ENCODE measurements at regions not wholly inside any gene's neighbourhood (a gene's known extent, or its start where the extent isn't known, plus 50 kb on each side); places are given as distances from the start of the nearest gene placed in this dataset.
"Not testable (repeated sequence)": the region's sequence is repeated elsewhere in the genome, so short reads cannot be mapped to it uniquely, and the experiment has no call there.

DNA sequence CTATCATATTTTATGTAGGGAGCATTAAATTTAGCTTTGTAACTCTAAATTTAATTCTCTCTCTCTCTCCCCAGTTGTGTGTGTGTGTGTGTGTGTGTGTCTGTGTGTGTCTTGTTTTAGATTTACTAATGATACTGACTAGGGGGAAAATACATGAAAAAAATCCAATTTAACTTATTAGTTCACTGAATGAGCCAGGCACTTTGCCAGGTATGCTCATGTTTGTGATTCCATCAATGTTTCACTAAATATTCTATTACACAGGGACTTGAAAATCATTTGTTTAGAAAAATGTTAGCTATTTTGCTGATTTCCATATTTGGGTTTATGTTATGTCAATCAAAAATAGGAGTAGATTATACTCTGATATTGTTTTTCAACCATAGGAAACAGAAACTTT, 203.7 kb upstream of the ZNF804A start:
- no peak for DNase-seq

DNA sequence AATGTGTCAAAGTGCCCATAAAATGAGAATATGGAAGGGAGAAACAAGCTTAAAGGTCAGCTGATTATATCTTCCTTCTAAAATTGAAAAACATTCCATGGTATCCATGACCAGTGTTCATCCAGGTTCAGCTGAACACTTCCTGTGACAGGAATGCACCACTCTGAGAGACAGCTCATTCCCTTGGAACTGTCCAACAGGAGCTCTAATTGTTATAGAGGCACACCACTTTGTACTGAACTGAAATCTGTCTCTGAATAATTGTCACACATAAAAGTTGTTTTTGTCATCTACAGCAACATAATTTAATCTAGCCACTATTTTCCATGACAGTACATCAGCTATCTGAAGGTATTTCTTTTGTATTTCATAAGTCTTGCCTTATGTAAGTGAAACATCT, 195.9 kb upstream of the ZNF804A start:
- DNase-seq: no peak

DNA sequence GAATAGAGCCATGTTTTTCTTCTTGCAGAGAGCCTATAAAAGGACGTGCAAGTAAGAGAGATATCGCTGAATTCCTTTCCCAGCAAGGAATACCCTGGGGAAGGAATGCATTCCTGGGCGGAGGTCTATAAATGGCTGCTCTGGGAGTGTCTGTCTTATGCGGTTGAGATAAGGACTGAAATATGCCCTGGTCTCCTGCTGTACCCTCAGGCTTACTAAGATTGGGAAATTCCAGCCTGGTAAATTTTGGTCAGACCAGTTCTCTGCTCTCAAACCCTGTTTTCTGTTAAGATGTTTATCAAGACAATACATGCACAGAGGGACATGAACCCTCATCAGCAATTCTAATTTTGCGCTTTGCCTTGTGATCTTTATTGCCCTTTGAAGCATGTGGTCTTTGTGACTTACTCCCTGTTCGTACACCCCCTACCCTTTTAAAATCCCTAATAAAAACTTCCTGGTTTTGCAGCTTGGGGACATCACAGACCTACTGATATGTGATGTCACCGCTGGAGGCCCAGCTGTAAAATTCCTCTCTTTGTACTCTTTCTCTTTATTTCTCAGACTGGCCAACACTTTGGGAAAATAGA, 191.2 kb upstream of the ZNF804A start:
- not testable (repeated sequence) for DNase-seq

DNA sequence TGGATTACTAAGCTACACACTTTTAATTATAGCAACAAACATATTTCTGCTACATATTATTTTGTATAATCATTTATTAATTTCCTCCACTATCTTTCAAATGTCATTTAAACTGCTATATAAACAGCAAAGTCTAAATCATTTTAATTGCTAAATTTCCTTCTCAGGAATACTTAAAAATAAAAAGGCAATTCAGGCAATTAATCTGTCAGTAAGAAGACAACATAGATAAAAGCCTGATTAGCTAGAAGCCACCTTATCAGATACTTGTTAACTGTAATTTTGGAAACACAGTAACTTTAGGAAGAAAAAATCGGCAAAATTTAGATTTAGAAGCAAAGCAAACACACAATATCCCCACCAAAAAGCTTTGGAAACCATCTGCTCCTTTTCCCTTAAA, 188.2 kb upstream of the ZNF804A start:
- no peak for DNase-seq

DNA sequence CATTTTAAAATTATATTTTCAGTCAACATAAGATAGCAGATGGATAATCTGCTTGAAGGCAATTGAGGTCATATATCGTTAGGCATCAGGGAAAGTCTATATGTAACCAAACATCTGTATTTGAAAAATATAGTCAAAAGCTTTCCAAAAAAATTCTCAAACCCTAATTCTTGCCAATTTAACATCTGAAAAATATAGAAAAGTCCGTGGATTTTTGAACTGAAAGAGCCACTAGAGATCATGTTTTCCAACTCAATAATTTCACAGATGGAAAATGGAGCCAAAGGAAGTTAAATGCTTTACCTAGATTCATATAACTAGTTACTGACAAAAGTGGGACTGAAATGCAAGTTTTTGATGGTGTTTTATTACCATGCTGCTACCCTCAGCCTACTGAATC, 185.1 kb upstream of the ZNF804A start:
- no peak for DNase-seq

DNA sequence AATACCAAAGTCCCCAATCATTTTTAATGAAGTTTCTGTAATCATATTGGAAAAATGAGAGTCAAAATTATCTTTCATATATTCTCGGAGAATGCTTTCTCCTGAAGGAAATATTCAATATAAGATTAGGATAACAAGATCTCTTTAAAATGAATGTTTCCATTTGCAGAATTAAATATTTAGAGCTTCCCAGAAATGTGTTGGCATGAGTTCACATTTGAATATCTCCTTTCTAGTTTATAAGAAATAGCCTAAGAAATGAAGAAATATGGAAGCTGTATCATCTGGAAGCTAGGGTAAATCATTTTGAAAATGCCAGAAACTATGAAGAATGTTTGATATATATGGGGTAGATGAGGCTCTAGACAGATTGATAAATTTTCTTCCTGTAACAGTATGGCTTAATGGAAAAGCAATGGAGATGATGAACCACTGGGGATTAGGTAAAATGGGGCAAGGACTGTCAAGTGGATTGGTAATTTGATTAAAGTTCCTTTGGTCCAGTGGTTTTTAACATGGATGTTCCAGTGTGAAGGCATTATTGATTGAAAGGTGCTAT, 184.6 kb upstream of the ZNF804A start:
- DNase-seq: no peak

DNA sequence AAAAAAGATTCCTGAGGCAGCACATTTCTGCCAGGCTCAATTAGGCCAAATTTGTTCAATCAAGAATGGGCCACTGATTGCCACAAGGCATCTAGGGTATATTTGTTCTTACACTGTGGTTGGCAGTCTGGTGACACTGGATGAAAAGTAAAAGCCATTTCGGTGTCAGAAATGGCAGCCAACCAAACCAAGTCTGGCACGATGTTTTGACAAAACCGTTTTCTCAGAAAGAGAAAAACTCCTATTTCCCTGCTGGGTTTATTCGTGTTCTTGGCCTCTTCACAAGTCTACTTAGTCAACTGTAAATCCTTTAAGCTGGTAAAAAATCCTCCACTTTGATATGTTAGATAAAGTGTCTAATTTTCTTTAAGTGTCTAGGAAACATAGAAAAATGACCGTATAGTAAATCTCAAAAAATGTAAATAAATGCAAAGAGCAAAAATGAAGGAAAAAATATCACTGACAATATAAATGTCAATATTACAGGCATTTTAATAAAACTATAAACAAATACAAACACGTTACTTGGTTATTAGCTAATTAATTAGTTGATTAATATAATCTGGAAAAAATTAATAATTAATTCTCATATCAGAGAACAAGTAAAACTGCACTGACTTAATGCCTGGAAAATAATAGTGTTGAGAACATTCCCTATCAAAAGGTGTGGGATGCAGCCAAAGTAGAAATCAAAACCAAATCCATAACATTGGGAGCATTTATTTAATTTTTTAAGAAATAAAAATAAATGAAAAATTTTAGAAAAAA, 182.0 kb upstream of the ZNF804A start:
- no peak for DNase-seq

DNA sequence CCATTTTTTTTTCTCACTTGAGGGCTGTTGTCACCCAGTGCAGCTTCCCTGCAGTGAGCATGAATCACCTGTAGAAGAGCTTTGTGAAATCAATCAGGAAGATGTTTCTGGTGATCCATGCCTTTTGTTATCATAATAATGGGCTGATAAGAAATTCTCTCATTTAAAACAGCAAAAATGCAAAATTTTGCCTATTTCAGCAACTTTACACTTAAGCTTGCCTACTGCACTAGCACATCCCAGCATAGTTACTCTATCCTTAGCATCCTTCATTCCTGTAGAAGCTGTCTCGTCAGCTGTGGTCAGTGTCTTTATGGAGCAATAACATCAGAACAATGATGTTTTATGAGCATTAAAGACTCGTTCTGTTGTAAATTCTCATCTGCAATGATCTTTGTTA, 178.6 kb upstream of the ZNF804A start:
- DNase-seq: no peak

DNA sequence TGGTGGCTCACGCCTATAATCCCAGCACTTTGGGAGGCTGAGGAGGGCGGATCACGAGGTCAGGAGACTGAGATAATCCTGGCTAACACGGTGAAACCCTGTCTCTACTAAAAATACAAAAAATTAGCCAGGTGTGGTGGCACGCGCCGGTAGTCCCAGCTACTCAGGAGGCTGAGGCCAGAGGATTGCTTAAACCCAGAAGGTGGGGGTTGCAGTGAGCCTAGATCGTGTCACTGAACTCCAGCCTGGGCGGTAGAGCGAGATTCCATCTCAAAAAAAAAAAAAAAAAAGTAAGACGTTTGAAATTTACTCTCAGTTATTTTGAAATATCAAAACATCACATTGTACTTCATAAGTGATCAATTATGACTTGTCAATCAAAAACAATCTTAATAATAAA, 176.9 kb upstream of the ZNF804A start:
- DNase-seq: not testable (repeated sequence)

DNA sequence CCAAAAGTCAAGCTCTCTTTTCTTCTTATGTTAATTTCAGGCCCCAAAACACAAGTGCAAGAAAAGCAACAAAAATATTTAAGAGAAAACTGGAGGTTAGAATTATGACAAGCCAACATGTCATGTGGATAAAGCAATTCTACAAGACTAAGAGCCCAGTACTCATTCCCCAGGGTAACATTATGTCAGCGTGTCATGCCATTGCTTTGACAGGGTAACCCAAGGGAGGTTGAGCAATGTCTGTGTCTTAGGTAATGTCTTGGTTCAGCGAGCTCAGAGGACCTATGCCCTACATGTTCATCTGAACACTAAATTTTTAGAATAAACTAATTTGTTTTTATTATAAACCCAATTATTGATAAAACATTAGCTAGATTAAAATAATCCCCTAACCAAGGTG, 173.2 kb upstream of the ZNF804A start:
- DNase-seq: no peak

DNA sequence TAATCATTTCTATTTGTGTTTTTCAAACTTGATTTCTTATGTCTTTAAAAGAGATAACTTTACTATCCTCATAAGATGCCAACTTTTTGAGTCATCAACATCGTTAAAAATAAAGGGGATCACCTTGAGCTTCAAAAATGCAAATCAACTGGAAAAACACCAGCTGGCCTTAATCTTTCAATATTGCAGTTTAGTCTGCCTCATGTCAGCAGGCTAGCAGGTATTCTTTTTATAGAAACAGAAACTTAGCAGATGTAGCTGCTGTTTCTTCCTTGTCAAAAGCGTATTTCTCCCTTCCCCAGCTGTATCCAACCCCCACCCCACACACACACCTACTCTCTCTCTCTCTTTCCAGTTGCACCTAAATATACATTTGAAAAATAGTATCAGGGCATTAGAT, 154.1 kb upstream of the ZNF804A start:
- no peak for DNase-seq

DNA sequence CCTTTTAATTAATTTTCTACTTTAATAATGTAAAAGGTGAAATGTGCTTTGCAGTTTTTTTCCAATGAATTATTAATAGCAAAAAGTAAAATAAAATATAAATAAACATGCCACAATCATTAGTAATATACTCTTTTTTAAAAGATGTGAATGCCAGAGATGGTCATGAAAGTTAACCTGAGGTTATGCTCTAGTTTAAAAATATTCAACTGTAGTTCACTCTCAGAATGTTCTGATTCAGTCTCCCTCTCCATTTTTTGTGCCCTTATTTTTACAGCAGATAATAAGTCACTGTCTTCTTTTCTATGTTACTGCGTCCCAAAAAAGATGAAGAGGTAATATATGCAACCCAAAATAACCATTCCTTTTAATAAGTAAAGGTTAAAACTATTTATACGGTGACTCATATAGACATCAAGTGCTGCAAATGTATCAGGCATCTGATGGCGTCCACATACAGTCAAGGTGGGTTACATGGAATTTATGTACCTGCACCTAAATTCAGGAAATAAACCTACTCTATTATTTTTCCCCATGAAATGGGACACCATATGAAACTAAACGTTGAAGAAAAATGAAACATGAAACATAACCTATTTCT, 153.6 kb upstream of the ZNF804A start:
- DNase-seq: no peak

DNA sequence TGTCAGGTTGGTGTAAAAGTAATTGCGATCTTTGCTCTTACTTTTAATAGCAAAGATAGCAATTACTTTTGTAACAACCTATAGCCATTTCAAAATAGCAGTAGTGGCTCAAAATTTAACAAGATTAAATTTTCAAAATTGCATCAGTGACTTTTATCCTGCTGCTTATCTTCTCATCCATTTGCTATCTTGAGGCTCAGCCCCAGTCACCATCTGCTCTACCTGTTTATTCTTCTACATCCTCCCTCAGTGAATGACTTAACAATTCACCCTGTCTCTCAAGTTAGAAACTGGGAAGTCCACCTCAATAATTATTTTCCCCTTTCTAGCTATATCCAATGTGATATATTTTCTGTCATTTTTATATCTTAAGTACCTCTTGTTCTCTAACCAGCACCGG, 148.6 kb upstream of the ZNF804A start:
- no peak for DNase-seq

DNA sequence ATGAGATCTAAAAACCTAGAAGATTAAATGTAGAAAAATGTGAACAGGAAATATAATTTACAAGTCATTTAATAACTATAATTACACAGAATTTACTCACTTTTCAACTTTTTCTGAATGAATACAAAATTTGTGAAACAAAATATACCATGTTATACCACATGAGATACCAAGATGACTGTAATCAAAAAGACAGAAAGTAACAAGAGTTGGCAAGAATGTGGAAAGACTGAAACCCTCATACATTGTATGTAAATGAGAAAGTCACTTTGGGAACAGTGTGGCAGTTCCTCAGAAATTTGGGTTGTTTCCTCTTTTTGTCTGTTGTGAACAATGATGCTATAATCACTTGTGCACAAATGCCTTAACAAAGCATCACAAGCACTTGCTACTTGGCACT, 145.4 kb upstream of the ZNF804A start:
- DNase-seq: no peak

DNA sequence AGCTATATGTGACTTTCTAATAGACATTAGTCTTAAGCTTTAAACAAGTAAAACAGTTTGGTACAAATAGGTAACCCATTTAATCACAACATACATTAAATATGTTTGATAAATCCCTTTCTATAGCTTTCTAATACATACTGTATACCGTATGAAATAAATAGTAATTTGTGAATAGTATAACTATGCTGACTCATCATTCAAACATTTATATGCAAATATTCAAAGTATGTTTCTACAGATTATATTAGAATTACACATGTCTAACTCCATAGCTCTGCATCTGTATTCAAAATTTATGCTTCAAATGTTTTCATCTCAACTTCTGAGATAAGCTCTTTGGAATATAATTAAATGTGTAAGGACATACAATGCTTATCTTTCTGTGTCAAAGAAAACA, 142.7 kb upstream of the ZNF804A start:
- DNase-seq: no peak

DNA sequence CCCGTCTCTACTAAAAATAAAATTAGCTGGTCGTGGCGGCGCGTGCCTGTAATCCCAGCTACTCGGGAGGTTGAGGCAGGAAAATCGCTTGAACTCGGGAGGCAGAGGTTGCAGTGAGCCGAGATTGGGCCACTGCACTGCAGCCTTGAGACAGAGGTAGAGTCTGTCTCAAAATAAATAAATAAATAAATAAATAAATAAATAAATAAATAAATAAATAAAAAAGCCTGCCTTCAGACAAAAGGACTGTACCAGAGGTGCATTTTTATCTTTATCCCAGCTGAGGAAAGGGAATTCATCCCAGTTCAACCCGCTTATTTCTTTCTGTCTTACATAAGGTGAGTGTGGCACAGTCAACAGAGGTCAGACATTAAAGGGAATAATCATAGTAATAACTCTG, 141.6 kb upstream of the ZNF804A start:
- not testable (repeated sequence) for DNase-seq

DNA sequence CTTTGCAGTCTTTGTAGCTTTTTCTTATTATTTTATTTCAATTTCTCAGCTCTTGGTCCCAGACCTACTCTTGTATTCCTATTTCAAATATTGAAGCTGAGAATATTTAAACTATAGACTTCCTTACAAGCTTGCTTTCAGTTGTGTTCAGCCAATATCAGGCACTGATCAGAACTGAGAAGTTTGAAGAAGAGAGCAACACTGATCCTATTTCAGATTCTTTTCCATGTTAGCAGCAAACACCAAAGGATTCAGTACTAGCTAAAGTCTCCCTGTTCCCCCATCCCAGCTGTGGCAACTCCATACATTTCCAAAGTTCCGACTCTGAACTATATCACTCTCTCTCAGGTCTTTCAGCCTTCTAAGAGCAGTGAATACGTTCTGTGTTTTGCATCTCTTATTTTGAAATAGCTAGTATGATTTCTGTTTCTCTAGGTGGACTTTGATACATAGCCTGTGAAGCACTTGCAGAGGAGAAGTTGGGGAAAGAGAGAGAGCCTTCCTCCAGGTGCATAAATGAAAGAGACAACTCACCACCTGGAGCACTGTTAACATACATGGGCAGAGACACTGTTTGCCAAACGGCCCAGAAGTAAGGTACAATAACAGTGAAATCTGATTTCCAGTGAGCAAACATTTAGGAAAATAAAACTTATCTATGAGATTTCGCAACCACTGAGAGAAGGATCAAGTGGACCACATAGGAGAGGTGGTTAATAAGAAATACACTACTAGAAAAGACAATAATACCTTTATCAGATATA, 135.0 kb upstream of the ZNF804A start:
- DNase-seq: no peak

DNA sequence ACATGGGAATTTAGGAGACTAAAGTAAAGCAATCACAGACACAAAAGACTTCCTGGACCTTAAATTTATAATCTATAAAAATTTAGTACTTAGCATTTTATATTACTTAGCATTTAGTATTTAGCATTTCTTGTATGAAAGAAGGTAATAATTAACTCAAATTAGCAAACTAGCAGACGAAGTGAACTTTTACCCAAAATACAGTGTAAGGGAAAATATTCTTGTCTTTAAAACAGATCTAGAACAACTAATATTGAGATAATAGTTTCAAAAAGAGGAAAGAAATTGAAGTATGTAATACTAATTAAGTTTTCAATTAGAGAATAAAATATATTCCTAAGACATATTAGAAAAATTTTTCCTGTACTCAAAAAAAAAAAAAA, 134.5 kb upstream of the ZNF804A start:
- no peak for DNase-seq

DNA sequence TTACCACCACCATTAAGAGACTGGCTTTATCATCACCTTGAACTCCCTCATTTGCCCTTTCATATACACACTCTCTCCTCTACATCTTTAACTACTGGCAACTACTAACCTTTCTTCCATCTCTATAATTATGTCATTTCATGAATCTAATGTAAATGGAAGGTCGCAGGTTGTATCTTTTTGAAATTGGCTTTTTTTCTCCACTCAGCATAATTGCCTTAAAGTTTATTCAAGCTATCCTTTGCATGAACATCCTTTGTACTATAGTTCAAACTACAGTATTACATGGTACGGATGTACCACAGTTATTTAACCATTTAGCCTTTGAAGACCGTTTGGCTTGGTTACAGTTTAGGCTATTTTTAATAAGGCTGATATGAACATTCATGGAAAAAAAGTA, 129.5 kb upstream of the ZNF804A start:
- DNase-seq: no peak

DNA sequence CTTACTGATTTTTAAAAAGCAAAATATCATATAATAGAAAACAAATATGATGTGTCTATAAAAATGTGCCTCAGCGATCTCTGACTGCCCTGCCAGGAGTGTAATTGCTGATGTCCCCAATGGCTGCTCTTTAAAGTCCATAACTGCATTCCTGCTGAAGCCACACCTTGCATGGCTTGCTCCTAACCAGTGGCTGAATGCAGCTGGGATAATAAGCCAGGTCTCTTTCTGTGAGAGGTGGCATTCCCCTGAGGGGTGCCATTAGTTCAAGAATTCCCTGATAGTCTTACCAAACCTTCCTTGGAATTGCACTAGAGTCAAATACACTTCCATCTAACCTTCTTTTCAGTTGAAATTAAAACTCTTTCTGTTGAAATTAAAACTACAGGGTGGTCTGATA, 125.8 kb upstream of the ZNF804A start:
- DNase-seq: no peak

DNA sequence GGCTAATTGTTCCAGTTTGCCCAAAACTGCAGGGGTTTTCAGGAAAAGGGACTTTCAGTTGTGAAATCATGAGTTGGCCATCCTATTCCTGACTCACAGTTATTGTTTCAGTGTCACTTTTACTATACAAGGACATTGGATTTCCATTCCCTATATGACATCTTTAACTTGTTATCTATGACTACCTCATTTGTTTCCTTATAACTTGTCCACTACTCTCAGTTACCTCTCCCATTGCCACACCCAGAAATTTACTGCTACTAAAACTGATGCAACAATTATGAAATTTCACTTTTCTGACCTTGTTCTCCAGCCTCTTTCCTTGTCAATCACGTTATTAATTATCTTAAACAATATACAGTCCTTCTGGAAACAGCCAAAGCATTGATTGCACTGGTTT, 116.5 kb upstream of the ZNF804A start:
- no peak for DNase-seq

DNA sequence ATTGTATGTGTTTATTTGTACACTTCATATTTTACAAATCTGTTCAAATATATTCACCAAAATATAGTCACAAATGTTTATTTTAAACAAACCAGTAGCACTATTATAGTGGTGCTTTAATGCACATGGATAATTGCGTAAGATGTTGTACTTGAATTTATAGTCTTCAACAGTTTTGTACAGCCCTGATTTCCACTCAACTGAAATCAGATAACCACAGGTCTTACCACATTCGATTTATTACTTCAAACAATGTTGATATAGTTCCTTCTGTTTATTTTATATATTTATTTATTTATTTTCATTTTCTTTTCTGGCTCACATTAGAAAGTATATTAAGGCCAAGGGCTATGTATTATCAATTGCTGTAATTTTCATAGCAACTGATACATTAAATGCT, 99.4 kb upstream of the ZNF804A start:
- no peak for DNase-seq

DNA sequence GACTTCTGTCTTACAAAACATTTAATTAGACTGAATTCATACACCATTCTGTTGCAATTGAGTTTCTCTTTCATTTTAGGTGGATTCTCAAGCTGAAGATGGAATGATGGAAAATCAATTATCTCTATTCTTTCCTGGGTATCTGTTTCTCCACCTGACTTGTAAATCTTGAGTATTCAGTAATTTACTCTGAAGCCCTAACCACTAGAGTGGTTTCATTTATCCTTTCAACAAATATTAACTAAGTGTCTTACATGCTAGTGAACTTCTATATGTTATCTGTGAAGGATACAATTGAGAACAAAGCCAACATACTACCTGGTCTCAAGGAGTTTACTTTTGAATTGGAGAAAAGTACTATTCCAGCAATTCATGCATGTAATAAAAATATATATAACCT, 94.1 kb upstream of the ZNF804A start:
- DNase-seq: no peak

DNA sequence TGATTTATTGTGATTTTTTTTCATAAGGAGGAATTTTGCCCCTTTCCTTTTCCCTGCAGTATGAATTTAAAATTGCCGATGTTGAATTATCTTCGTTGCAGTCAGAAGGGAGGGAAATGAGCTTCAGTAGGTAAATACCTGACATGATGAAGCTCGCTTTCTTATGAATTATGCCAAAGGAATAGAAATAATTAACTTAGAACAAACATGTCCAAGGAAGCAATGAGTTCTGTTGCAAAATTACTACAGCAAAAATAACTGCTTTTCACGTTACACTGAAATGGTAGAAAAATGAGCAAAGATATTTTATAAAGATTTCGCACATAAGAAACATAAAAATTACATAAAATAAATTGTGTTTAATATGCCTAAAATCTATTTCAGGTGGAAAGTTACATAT, 91.1 kb upstream of the ZNF804A start:
- DNase-seq: no peak
